Superior temporal gyrus (tissue), 1 donor: ENCODE measurements at regions not wholly inside any gene's neighbourhood (a gene's known extent, or its start where the extent isn't known, plus 50 kb on each side); places are given as distances from the start of the nearest gene placed in this dataset.
"Not testable (repeated sequence)": the region's sequence is repeated elsewhere in the genome, so short reads cannot be mapped to it uniquely, and the experiment has no call there.

ENCODE experiments used
- DNase-seq: peaks from one replicate; pipeline ENCODE4 v3.0.0-alpha.2; 2016; ENCODE audit errors: extremely low spot score

DNA sequence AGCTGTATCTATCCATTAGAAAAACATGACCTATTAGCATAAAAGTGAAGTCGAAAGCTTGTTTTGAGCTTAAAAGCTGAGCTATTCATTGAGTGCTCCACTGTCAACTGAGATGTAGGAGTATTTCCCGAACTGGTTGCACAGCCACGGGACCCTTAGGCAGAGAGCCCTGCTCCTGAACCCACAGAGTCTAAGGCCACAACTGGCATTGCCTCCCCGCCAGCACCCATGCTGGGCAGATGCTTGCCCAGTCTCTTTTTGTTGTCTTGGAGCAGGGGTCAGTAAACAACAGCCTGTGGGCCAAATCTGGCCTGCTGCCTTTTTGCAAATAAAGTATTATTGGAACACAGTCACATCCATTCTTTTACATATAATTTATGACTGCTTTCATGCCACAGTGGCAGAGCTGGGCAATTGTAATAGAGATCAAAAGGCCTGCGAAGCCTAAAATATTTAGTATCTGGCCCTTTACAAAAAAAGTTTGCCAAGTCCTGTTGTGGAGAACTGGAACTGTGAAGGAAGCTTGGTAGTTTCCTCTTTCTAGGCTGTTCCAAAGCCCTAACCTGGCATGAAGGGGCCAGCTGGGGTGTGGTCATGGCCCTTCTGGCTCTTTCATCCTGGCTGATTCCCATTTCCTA is 58.4 kb upstream of the WAPL start:
- peak; percentile 37 for DNase-seq

GRCh38 chr10:86580521-86580891 is 58.9 kb upstream of the WAPL start:
- no peak for DNase-seq

- DNase-seq = no peak
Measured at GRCh38 chr10:86583983-86584382, 62.4 kb upstream of the WAPL start.

DNA sequence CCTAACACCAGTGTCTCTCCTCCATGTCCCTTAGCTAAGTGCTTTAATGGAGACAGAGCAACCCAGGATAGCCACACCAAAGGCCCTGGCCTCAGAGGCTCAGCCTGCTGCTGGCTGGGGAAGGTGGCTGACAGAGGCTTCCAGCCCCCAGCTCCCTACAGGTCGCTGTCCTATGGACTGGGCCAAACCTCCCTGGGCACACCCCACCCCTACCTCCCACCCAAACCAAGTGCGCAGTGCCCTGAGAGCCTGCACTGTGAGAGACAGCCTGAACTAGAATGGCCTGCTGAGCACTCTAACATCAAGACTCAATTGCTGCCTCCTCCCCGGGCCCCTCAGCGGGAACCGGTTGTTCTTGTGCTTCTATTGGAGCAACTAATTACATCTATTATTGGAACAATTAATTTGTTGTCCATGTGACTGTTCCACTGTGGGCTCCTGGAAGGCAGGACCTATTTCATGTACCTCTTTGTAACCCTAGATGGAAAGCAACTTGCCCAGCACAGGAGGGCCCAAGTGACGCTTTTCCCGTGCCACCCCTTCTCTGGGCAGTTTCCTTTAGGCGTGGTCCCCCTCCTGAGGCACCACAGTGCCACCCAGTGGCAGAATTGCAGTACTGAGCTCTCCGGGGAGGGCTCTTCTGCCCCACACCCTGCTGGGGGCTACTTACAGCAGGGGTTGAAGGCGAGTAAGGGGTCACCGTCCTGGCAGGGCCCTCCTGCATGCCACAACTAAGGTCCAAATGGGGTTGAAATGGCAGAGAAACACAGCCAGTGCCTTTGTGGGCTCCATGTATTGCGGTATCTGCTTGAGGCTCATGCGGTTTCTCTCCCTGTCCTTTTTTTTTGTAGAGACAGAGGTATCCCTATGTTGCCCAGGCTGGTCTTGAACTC is 63.7 kb upstream of the WAPL start:
- peak; percentile 92 for DNase-seq

- peak; percentile 75 for DNase-seq
Measured at GRCh38 chr10:86586516-86586915, 64.9 kb upstream of the WAPL start.

GRCh38 chr10:86588781-86589180 is 65.6 kb upstream of the OPN4 start:
- not testable (repeated sequence) for DNase-seq

DNA sequence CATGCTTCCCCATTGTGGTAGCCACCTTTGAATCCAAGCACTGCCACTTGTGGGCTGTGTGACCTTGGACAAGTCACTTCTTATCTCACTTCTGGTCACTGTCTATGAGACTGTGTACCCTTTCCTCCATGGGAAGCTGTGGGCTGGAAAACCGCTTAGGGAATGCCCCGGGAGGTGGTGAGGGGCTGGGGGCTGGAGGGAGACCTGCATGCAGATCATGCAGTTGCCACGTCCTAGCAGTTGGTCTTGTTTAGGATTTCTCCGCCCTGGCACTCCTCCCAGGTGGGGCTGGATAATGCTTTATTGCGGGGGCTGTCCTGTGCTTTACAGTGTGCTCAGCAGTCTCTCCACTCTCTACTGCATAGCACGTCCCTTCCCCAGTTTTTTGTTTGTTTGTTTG is 62.9 kb upstream of the OPN4 start:
- DNase-seq = no peak

GRCh38 chr10:86592413-86592812 is 61.9 kb upstream of the OPN4 start:
- DNase-seq = no peak

DNA sequence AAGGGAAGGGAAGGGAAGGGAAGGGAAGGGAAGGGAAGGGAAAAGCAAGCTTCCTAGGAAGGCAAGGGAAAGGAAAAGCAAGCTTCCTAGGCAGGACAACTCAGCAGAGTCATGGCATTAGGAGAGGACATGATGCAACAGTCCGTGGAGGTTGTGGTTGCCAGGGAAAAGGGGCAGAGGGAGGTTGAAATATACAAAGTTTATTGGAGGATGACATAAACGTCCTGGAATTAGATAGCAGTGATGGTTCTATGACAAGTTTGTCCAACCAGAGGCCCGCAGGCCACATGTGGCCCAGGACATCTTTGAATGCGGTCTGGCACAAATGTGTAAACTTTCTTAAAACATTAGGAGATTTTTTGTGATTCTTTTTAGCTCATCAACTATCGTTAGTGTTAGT is 59.8 kb upstream of the OPN4 start:
- no peak for DNase-seq

GRCh38 chr10:86595496-86595895 is 58.9 kb upstream of the OPN4 start:
- no peak for DNase-seq

- no peak for DNase-seq
Measured at GRCh38 chr10:86596266-86596665, 58.1 kb upstream of the OPN4 start.

DNA sequence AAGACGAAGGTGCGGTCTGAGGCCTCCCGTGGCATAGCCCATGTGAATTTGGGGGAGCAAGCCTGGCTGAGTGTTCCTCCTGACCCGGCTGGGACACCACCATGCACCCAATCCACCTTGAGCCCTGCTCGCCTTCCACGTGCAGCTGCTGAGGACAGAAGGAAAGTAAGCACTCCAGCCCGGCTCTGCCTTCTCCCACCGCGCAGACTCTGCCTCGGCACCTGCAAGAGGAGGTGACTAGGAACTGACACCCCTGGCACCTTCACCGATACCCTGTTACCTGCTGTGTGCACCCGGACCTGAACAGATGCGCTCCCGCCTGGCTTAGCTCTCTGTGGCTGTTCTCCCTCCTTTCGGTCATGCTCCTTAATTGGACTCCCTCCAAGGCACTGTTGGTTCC is 57.0 kb upstream of the OPN4 start:
- no peak for DNase-seq

DNA sequence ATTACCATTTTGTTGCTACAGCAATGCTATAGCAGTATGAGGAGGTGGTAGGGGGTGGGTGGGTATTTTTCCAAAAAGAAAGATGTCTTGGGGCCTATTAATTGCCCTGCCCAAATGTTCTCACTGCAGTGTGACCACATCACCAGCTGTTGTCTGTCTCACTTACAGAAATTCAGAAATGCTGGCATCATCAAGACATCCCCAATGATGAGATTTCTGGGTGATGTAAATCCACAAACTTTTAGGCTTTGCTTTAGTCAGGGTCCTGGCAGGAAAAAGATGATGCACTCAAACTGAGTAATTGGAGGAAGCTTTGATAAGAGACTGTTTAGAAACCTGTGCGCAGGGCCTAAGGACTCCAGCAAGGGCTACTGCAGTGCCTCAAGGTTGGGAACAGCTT is 56.2 kb upstream of the OPN4 start:
- DNase-seq = peak; percentile 13

DNA sequence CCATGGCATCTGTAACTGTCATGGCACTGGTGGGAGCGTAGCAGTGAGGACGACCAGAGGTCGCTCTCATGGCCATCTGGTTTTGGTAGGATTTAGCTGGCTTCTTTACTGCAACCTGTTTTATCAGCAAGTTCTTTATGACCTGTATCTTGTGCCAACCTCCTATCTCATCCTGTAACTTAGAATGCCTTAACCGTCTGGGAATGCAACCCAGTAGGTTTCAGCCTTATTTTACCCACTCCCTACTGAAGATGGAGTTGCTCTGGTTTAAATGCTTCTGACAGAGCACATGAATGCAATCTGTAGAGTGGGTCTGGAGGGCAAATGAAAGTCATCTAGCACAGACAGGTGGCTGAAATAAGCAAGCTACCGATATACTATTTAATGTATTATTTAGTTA is 55.3 kb upstream of the OPN4 start:
- no peak for DNase-seq

- DNase-seq = no peak
Measured at GRCh38 chr10:86599729-86600128, 54.6 kb upstream of the OPN4 start.

GRCh38 chr10:86600296-86600695 is 54.1 kb upstream of the OPN4 start:
- no peak for DNase-seq

GRCh38 chr10:86601956-86602602 is 52.3 kb upstream of the OPN4 start:
- DNase-seq = no peak

GRCh38 chr10:86603256-86603655 is 51.1 kb upstream of the OPN4 start:
- no peak for DNase-seq
